Stimulated activated CD4-positive, alpha-beta T cell treated with anti-CD3 and anti-CD28 coated beads, Interleukin-12 subunit alpha, Interleukin-12 subunit beta, amount 100 ng/mL, for 4 hours (primary cell): ENCODE measurements at regions not wholly inside any gene's neighbourhood (a gene's known extent, or its start where the extent isn't known, plus 50 kb on each side); places are given as distances from the start of the nearest gene placed in this dataset.

Experiments
- DNase-seq: peaks from one replicate; pipeline ENCODE4 v3.0.0-alpha.2; 2020

- DNase-seq, result no peak
Observed at GRCh38 chr4:56200275-56200674, 187.0 kb downstream of the AASDH start.

GRCh38 chr4:56198265-56198664 is 189.0 kb downstream of the AASDH start:
- DNase-seq, result no peak

GRCh38 chr4:56197387-56197786 is 189.9 kb downstream of the AASDH start:
- DNase-seq, result no peak

GRCh38 chr4:56195025-56195424 is 192.3 kb downstream of the AASDH start:
- DNase-seq, result no peak

GRCh38 chr4:56191534-56191933 is 195.8 kb downstream of the AASDH start:
- no peak for DNase-seq

GRCh38 chr4:56187688-56188087 is 199.6 kb downstream of the AASDH start:
- DNase-seq, result no peak

GRCh38 chr4:56186808-56187523 is 200.3 kb downstream of the AASDH start:
- DNase-seq, result no peak

- no peak for DNase-seq
Observed at GRCh38 chr4:56185901-56186300, 201.4 kb downstream of the AASDH start.

GRCh38 chr4:56184214-56184613 is 203.1 kb downstream of the AASDH start:
- no peak for DNase-seq

- no peak for DNase-seq
Observed at GRCh38 chr4:56183344-56183959, 203.8 kb downstream of the AASDH start.

GRCh38 chr4:56182356-56182755 is 204.9 kb downstream of the AASDH start:
- DNase-seq, result no peak

GRCh38 chr4:56181140-56181953 is 205.9 kb downstream of the AASDH start:
- no peak for DNase-seq

GRCh38 chr4:56169061-56169460 is 218.2 kb downstream of the AASDH start:
- DNase-seq, result no peak

GRCh38 chr4:56164907-56165306 is 216.2 kb downstream of the CEP135 start:
- no peak for DNase-seq

GRCh38 chr4:56160636-56161035 is 211.9 kb downstream of the CEP135 start:
- no peak for DNase-seq

- DNase-seq, result no peak
Observed at GRCh38 chr4:56158483-56158882, 209.7 kb downstream of the CEP135 start.

GRCh38 chr4:56156141-56156540 is 207.4 kb downstream of the CEP135 start:
- no peak for DNase-seq

GRCh38 chr4:56155432-56155831 is 206.7 kb downstream of the CEP135 start:
- no peak for DNase-seq

- DNase-seq, result no peak
Observed at GRCh38 chr4:56149591-56149990, 200.8 kb downstream of the CEP135 start.

- DNase-seq, result no peak
Observed at GRCh38 chr4:56148428-56148827, 199.7 kb downstream of the CEP135 start.

- DNase-seq, result no peak
Observed at GRCh38 chr4:56147371-56147770, 198.6 kb downstream of the CEP135 start.

GRCh38 chr4:56146956-56147355 is 198.2 kb downstream of the CEP135 start:
- no peak for DNase-seq

- DNase-seq, result no peak
Observed at GRCh38 chr4:56142088-56142487, 193.3 kb downstream of the CEP135 start.

- DNase-seq, result no peak
Observed at GRCh38 chr4:56139241-56139827, 190.6 kb downstream of the CEP135 start.
